ENCODE measurements at regions not wholly inside any gene's neighbourhood (a gene's known extent, or its start where the extent isn't known, plus 50 kb on each side); places are given as distances from the start of the nearest gene placed in this dataset.

DNA sequence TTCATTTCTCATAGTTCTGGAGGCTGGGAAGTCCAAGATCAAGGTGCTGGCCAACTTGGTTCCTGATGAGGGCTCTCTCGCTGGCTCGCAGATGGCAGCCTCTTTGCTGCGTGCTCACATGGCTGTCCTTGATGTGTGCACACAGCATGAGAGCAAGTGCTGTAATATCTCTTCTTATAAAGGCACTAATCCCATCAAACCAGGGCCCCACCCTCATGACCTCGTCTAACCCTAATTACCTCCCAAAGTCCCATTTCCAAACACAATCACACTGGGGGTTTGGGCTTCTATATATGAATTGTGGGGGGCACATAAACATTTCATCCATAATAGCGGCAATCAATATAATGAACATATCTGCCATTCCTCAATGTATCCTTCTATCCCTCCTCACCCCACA, 1062.1 kb downstream of the BRD1 start:
- Histone ChIP-seq H3K27ac (no peak overlapping the region), H3K4me1 (ENCODE audit: low read depth) (no peaks in the 10 kb centered on the region), H3K4me3 (no peak overlapping the region), H3K36me3 (no peaks in the 10 kb centered on the region), H3K27me3 (no peaks in the 10 kb centered on the region), H3K9me3 (ENCODE audit: low read depth) (no peaks in the 10 kb centered on the region)
- DNase-seq (ENCODE audit: low read depth in 1 of 2, low spot score in 1 of 2), result no peak
- TF ChIP-seq, protein P1, sequence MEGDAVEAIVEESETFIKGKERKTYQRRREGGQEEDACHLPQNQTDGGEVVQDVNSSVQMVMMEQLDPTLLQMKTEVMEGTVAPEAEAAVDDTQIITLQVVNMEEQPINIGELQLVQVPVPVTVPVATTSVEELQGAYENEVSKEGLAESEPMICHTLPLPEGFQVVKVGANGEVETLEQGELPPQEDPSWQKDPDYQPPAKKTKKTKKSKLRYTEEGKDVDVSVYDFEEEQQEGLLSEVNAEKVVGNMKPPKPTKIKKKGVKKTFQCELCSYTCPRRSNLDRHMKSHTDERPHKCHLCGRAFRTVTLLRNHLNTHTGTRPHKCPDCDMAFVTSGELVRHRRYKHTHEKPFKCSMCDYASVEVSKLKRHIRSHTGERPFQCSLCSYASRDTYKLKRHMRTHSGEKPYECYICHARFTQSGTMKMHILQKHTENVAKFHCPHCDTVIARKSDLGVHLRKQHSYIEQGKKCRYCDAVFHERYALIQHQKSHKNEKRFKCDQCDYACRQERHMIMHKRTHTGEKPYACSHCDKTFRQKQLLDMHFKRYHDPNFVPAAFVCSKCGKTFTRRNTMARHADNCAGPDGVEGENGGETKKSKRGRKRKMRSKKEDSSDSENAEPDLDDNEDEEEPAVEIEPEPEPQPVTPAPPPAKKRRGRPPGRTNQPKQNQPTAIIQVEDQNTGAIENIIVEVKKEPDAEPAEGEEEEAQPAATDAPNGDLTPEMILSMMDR (IDR thresholded peaks at IDR 0.05; ENCODE audit: low read depth, low read length), result no peak

DNA sequence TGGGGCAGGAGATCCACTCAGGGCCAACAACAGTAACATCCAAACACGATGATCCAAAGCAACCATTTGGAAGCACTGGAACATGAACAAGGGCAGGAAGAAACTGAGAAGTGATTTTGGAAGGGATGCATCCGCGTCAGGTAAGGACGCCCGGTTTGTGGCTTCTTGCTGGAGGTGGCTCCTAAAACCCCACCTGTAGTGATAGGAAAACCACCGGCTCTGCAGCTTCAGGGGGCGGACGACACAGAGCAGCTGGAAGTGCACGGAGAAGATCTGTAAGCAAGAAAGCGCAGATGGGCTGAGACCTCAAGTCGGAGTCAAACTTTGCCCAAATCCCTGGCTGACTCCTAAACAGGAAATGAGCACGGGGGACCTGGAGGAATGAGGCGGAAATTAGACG, 1066.1 kb downstream of the BRD1 start:
- Histone ChIP-seq H3K27me3 (no peaks in the 10 kb centered on the region), H3K9me3 (ENCODE audit: low read depth) (no peaks in the 10 kb centered on the region), H3K36me3 (no peaks in the 10 kb centered on the region), H3K4me1 (ENCODE audit: low read depth) (no peaks in the 10 kb centered on the region), H3K4me3 (no peak overlapping the region), H3K27ac (no peak overlapping the region)
- no peak for DNase-seq (ENCODE audit: low read depth in 1 of 2, low spot score in 1 of 2)
- TF ChIP-seq, protein P1 (IDR thresholded peaks at IDR 0.05; ENCODE audit: low read depth, low read length), result no peak

DNA sequence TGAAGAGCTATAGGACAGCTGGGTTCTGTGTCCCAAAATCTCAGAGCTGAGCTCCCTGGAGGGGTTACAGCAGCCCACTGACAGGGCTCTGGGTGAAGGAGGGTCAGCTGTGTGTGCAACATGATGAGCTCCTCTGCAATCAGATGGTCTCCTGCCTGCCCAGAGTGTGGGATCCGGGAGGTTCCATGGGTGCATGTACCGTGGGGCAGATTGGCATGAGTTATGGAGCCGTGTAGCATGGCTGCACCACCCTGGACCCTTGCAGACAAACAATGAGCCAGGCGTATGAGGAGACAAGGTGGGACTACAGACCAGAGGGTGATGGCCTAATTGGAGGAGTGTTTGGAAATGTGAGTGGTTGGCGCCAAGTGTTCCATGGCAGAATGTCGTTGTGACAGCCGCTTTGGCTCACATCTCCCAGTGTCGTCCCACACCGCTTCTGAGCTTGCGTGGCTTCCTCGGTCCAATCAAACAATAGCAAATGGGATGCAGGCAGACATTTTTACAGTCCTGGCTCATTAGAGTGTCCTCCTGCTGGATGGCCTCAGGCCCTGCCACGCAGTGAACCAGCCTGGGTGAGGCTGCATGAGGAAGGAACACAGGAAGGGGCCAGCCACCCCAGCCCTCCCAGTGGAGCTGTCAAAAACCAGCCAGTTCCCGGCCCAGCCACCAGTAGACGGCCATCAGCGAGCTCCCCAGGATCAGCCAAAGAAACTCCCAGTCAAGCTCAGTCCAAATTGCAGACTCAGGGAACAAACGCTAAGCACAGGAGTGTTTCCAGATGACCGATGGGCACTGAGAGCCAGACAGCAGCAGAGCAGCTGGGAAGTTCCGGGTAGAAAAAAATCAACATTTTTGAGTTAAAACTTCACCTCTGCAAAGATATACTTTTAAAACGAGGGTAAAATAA, 1066.9 kb downstream of the BRD1 start:
- Histone ChIP-seq H3K36me3 (no peaks in the 10 kb centered on the region), H3K9me3 (ENCODE audit: low read depth) (no peaks in the 10 kb centered on the region), H3K4me1 (ENCODE audit: low read depth) (no peaks in the 10 kb centered on the region), H3K4me3 (no peak overlapping the region), H3K27ac (no peak overlapping the region), H3K27me3 (no peaks in the 10 kb centered on the region)
- no peak for DNase-seq (ENCODE audit: low read depth in 1 of 2, low spot score in 1 of 2)
- TF ChIP-seq, protein P1 (IDR thresholded peaks at IDR 0.05; ENCODE audit: low read depth, low read length), result no peak

DNA sequence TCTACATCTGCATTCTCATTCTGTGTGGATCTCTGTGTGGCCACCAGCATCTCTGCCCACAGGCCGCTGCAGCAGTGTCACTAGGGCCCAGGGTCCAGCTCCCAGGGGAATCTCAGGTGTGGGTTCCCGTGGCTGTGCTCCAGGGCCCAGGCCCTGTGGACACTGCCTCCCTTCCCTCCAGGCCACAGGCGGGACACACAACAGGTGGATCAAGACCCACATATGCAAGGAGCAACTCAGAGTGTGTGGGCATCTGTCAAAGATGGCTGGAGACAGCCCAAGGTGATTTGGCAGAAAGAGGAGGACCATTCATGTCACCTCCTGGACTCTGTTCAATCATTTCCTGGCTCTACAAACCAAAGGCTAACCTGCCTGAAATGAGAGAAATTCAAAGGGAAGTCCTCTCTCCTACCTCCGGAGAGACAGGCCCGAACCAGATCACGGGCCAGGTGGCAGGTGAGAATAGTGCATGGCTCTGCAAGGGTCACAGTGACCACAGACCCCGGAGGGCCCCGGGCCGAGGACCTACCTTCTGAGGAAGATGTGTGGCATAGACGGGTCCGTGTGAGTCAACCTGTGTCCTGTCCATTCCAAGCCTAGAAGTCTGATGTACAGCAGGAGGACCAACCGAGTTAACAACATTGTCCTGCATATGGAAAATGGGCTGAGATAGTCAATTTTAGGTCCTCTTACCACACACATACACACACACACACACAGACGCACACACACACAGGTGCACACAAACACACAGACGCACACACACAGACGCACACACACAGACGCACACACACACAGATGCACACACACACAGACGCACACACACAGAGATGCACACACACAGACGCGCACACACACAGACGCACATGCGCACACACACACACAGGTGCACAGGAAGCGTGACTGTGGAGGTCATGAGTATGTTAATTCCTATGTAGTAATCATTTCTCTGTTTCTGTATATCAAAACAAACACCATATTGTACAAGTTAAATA, 1068.5 kb downstream of the BRD1 start:
- Histone ChIP-seq H3K36me3 (no peaks in the 10 kb centered on the region), H3K27ac (no peak overlapping the region), H3K27me3 (no peaks in the 10 kb centered on the region), H3K4me1 (ENCODE audit: low read depth) (no peaks in the 10 kb centered on the region), H3K9me3 (ENCODE audit: low read depth) (no peaks in the 10 kb centered on the region), H3K4me3 (no peak overlapping the region)
- DNase-seq (ENCODE audit: low read depth in 1 of 2, low spot score in 1 of 2), result no peak
- TF ChIP-seq, protein P1 (IDR thresholded peaks at IDR 0.05; ENCODE audit: low read depth, low read length), result no peak

DNA sequence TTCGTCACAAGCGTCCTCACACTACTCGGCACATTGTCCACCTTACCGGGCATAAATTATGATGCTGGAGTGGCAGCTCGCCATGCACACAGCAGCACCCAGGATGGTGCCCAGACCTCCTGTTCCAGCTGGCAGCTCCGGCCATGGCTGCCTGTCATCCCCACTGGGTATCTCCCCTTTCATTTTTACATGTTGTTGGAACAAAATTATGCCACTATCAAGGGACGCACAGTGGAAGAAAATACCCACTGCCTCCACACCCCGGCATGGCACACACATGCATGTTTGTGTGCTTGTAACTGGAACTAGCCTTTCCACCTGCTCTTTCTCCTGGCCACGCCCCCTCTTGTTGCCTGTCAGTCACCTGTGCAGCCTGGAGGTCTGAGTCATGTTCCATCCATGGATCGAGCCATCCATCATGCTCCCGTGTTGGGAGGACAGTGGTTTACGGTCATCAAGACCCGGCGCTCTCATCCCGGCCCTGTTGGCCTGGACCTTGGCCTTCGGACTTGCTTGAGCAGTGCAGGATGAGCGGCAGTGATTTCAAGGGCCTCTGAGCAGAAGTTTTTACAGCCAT, 1069.6 kb downstream of the BRD1 start:
- no peak overlapping the region for H3K4me3 ChIP-seq
- H3K4me1 ChIP-seq (ENCODE audit: low read depth), result no peaks in the 10 kb centered on the region
- H3K9me3 ChIP-seq (ENCODE audit: low read depth), result no peaks in the 10 kb centered on the region
- no peak overlapping the region for H3K27ac ChIP-seq
- H3K36me3 ChIP-seq, result no peaks in the 10 kb centered on the region
- TF ChIP-seq, protein P1 (IDR thresholded peaks at IDR 0.05; ENCODE audit: low read depth, low read length), result no peak
- no peaks in the 10 kb centered on the region for H3K27me3 ChIP-seq
- no peak for DNase-seq (ENCODE audit: low read depth in 1 of 2, low spot score in 1 of 2)
